ENCODE measurements at regions not wholly inside any gene's neighbourhood (a gene's known extent, or its start where the extent isn't known, plus 50 kb on each side); places are given as distances from the start of the nearest gene placed in this dataset.

DNA sequence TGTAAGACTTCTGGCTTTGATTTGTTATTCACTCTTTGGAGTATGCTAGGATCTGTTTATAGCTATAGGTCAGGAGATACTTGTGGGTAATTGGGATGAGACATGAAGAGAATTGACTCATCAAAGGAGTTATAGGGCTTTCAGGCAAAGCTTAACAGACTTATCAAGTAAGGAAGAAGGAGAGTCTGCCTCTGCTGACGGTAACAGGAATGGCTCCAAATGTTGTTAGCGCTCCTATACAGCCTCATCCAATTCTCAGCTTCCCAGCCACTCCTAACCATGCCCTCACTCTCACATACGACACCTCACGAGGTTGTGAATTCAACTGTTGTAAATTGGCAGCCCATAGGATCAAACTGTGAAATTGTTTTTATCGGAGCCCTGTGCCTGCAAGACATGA is 140.5 kb downstream of the KCNA5 start:
- TF ChIP-seq, protein P1, sequence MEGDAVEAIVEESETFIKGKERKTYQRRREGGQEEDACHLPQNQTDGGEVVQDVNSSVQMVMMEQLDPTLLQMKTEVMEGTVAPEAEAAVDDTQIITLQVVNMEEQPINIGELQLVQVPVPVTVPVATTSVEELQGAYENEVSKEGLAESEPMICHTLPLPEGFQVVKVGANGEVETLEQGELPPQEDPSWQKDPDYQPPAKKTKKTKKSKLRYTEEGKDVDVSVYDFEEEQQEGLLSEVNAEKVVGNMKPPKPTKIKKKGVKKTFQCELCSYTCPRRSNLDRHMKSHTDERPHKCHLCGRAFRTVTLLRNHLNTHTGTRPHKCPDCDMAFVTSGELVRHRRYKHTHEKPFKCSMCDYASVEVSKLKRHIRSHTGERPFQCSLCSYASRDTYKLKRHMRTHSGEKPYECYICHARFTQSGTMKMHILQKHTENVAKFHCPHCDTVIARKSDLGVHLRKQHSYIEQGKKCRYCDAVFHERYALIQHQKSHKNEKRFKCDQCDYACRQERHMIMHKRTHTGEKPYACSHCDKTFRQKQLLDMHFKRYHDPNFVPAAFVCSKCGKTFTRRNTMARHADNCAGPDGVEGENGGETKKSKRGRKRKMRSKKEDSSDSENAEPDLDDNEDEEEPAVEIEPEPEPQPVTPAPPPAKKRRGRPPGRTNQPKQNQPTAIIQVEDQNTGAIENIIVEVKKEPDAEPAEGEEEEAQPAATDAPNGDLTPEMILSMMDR (IDR thresholded peaks at IDR 0.05): no peak
- TF ChIP-seq POLR2A (IDR thresholded peaks at IDR 0.05): no peak
